ENCODE measurements at regions not wholly inside any gene's neighbourhood (a gene's known extent, or its start where the extent isn't known, plus 50 kb on each side); places are given as distances from the start of the nearest gene placed in this dataset.

- intact Hi-C loops (cut with micrococcal nuclease), result no loop called here
Observed at GRCh38 chr1:219404629-219405028, 208.3 kb downstream of the ZC3H11B start.

GRCh38 chr1:219402925-219403324 is 210.0 kb downstream of the ZC3H11B start:
- intact Hi-C loops (cut with micrococcal nuclease), result no loop called here

DNA sequence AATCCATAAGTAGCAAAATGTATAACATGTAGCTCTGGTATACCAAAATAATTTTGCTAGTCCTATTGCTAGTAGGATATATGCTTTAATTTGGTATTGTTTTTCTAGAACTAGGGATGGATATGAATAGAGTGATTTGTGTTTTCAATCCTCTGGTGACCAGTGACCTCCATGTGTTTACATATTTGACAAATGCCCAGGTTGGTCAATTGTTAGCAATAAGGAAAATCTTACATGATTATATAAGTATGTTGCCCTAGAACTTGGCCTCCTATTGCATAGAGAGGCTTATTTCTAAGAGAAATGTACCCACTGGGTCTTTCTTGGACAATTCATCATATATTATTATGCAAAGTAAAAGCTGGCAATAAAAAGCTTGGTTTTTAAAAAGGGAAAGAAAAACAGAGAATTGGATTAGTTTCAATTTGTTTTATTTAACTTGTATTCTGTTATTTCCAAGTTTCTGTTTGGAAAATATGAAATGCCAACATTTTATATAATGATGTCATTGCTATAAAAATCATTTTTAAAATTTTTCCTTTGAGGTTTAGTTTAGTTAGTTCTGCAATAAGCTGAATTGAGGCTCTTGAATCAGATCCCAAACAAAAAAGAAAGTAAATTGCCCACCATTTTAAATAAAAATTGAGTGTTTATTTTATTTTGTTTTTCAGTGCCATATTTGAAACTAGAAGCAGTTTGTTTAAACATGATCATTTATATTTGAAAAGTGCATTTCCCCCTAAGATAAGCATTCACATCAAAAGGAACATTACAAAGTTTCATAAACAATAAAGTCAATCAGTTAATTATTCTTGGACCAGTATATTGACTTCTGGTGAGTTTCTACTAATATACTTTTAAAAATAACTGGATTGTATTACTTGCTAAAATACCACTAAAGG is 210.9 kb downstream of the ZC3H11B start:
- intact Hi-C loops (cut with micrococcal nuclease), result no loop called here

GRCh38 chr1:219399446-219399845 is 213.5 kb downstream of the ZC3H11B start:
- intact Hi-C loops (cut with micrococcal nuclease), result no loop called here

DNA sequence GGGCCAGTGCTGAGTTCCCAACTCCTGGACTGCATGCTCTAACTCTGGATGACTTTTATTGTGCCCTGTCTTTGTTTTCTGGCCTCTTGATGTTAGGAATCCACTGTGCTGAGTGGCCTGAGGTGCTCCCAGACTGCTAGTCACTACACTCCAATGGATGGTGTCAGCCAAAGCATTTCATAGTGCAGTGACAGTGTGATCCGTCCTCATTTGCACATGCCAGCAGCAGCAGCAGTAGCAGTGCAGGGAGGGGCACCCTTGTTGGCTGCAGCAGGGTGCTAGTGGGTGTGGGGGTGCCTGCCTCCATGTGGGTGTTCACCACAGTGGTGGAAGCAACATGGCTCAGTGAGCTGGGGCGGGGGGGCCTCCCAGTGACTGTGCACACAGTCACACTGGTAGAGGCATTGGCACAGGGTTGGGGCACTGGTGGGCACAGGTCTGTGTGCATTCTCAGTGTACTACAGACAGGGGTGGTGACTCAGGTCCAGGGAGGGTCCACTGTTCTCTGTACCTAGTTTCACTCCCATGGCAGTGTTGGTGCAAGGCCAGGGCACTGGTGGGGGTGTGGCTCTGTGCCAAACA is 214.0 kb downstream of the ZC3H11B start:
- intact Hi-C loops (cut with micrococcal nuclease), result no loop called here

GRCh38 chr1:219397511-219397910 is 215.4 kb downstream of the ZC3H11B start:
- intact Hi-C loops (cut with micrococcal nuclease), result no loop called here

DNA sequence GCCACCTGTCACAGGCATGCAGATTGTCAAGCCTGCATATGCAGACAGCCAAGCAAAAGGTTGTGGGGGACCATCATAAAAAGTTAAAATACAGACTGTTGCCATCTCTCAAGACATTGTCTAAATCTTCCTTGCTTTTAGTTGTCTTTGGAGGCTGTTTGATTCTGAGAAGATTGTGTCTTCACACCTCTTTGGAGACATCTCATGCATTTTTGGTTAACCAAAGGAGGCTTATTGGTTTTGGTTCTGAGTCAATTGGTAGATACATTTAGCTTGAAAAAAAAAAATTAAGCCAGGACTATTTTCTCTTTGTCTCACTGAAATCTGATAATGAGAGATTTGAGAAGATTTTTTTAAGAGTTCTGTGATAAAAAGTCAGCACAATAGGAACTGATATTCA is 217.6 kb downstream of the LYPLAL1 start:
- intact Hi-C loops (cut with micrococcal nuclease), result no loop called here

GRCh38 chr1:219387211-219387610 is 213.5 kb downstream of the LYPLAL1 start:
- intact Hi-C loops (cut with micrococcal nuclease), result no loop called here

DNA sequence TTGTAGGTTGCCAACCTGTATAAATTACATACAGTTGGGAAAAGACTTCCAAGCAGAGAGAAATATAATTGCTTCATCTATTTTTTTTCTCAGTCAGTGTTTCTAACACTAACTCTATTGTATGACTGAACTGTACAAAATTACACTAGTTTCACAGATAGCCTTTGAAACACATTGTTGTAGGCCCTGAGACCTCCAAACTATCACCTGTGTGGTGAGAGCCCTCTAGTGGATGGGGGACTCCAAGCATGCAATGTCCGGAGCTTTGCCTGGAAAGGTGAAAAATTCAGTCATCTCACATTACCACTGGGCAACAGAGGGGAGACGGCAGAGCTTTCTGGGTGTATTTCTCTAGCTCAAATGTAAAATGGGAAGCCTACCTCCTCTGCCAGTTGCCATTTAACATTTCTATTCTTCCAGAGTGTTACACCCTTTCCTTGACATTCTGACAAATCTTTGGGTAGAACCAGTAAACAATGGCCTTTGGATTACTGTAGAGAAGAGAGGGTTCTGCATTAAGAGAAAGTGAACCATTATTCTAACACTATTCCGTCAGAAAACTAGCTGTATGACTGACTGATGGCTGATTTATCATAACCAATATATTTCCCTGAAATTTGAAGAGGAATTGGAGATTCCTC is 212.2 kb downstream of the LYPLAL1 start:
- intact Hi-C loops (cut with micrococcal nuclease), result no loop called here

GRCh38 chr1:219383281-219383680 is 209.6 kb downstream of the LYPLAL1 start:
- intact Hi-C loops (cut with micrococcal nuclease), result no loop called here

GRCh38 chr1:219381396-219381795 is 207.7 kb downstream of the LYPLAL1 start:
- intact Hi-C loops (cut with micrococcal nuclease), result no loop called here

GRCh38 chr1:219380463-219380862 is 206.8 kb downstream of the LYPLAL1 start:
- intact Hi-C loops (cut with micrococcal nuclease), result no loop called here

DNA sequence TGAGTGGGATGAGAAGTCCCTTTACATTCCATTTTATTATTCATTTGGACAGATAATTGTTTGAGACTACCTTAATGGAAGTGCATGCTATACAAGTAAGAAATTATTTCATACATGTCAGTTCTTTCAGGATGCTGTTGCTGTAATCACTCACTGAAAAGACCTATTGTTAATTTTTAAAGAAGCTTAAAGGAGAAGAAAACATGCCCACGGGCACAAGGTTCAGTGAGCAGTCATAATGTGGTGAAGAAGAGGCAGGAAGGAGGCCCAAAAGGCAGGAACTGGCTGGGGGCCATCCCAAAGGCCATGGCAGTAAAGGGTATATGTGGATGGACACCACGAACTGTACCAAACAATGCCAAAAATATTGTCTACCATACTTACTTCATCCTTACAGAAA is 206.0 kb downstream of the LYPLAL1 start:
- intact Hi-C loops (cut with micrococcal nuclease), result no loop called here

DNA sequence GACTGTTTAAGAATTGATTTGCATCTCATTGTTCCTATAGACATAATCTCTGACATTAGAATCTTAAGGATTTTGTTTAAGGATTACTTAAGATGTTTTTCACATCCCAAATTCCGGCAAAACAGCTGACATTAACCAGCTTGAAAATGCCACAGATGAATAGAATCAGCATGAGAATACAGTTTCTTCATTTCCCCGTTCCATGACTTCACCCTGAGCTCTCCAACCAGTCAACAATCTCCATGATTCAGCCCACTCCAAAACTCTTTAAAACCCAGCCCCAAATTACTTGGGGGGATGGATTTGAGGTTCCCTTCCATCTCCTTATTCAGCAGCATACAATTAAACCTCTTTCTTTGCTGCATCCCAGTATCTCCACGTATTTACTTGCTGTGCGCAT is 201.0 kb downstream of the LYPLAL1 start:
- intact Hi-C loops (cut with micrococcal nuclease), result no loop called here

- intact Hi-C loops (cut with micrococcal nuclease), result no loop called here
Observed at GRCh38 chr1:219374046-219374566, 200.4 kb downstream of the LYPLAL1 start.

DNA sequence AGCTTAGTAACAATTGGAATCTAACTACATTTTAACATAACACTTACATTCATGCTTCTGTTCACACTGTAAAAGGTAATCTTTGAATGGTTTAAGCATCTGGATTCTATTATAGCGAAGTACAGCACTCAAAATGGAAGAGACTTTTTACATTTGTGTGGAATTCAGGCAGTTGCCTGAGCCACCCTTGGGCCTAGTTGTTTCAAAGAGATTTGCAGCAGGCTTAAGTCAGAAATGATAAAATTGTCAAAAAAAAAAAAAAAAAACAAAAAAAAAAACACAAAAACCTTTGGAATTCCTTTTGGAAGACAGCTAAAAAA is 199.9 kb downstream of the LYPLAL1 start:
- intact Hi-C loops (cut with micrococcal nuclease), result no loop called here

DNA sequence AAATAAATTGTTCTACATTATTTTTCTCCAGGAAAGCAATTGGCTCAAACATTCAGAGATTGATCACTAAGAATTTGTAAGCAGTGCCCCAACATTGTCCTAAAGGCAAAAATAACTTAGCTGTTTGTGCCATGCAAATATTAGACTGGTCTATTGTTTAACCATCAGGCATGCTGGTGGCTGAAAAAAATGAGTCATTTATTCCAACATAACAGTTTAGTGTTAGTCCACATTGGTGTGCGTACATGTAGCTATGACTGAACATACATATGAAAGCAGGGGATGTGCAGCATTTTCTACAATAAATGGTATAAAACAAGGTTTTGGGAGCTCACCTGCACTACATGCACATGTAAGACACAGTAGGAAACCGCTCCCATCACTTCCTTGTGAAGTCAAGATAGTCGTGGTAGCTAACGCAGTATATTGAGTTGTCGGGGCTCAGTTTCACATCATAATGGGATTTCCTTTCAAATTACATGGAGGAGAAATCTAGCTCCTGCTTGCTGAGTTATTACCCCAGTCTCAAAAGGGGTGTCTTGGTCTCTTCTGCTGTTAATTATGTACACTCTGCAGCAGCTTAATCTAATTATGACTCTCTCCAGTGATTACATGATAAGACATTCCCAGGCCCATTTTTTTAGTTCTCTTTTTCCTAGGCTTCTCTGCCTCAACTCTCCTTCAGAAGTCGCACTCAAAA is 199.4 kb downstream of the LYPLAL1 start:
- intact Hi-C loops (cut with micrococcal nuclease), result no loop called here

- intact Hi-C loops (cut with micrococcal nuclease), result no loop called here
Observed at GRCh38 chr1:219371471-219371870, 197.8 kb downstream of the LYPLAL1 start.

GRCh38 chr1:219367496-219367895 is 193.8 kb downstream of the LYPLAL1 start:
- intact Hi-C loops (cut with micrococcal nuclease), result no loop called here

GRCh38 chr1:219365451-219365850 is 191.8 kb downstream of the LYPLAL1 start:
- intact Hi-C loops (cut with micrococcal nuclease), result no loop called here

- intact Hi-C loops (cut with micrococcal nuclease), result no loop called here
Observed at GRCh38 chr1:219362702-219363101, 189.0 kb downstream of the LYPLAL1 start.

GRCh38 chr1:219359126-219359525 is 185.4 kb downstream of the LYPLAL1 start:
- intact Hi-C loops (cut with micrococcal nuclease), result no loop called here
